ENCODE measurements at regions not wholly inside any gene's neighbourhood (a gene's known extent, or its start where the extent isn't known, plus 50 kb on each side); places are given as distances from the start of the nearest gene placed in this dataset.
"Not testable (repeated sequence)": the region's sequence is repeated elsewhere in the genome, so short reads cannot be mapped to it uniquely, and the experiment has no call there.

- 40% methylated on average over 3 of the region's 3 CpGs for WGBS
- no peak for DNase-seq (ENCODE audit: low spot score)
- no peak overlapping the region for H3K27ac ChIP-seq (ENCODE audit: low read depth in 1 of 2, low read length in 2 of 2)
- H3K27me3 ChIP-seq (ENCODE audit: control insufficient read depth in 4 of 4, insufficient read depth in 4 of 4, low read length in 3 of 4), result peaks cover 0 to under 1% (median 0%) of the 10 kb centered on the region in 4 donors
- H3K4me1 ChIP-seq (ENCODE audit: control insufficient read depth in 4 of 4, insufficient read depth in 4 of 4, low read length in 3 of 4), result no peaks in the 10 kb centered on the region
- TF ChIP-seq FOXA1 (IDR thresholded peaks at IDR 0.05), result no peak
- TF ChIP-seq RAD21 (IDR thresholded peaks at IDR 0.05), result peak; percentile 47 to 61
- H3K4me3 ChIP-seq (ENCODE audit: low read depth in 1 of 3, low read length in 3 of 3), result no peak overlapping the region
- no peaks in the 10 kb centered on the region for H3K9me3 ChIP-seq (ENCODE audit: control insufficient read depth in 4 of 4, low read length in 3 of 4)
- H3K36me3 ChIP-seq (ENCODE audit: control insufficient read depth in 4 of 4, insufficient read depth in 3 of 4, low read depth in 1 of 4, low read length in 3 of 4), result no peaks in the 10 kb centered on the region
- H3K9ac ChIP-seq (ENCODE audit: low read depth in 1 of 2, low read length in 2 of 2), result no peak overlapping the region
Measured at GRCh38 chrX:138847930-138848329, 136.4 kb upstream of the FGF13 start.

GRCh38 chrX:138845786-138846185 lies 134.3 kb upstream of the FGF13 start:
- Histone ChIP-seq H3K36me3 (ENCODE audit: control insufficient read depth in 4 of 4, insufficient read depth in 3 of 4, low read depth in 1 of 4, low read length in 3 of 4) (no peaks in the 10 kb centered on the region), H3K4me3 (ENCODE audit: low read depth in 1 of 3, low read length in 3 of 3) (no peak overlapping the region), H3K27me3 (ENCODE audit: control insufficient read depth in 4 of 4, insufficient read depth in 4 of 4, low read length in 3 of 4) (peaks cover 0 to 5% (median 0%) of the 10 kb centered on the region in 4 donors), H3K27ac (ENCODE audit: low read depth in 1 of 2, low read length in 2 of 2) (no peak overlapping the region), H3K9me3 (ENCODE audit: control insufficient read depth in 4 of 4, low read length in 3 of 4) (no peaks in the 10 kb centered on the region), H3K9ac (ENCODE audit: low read depth in 1 of 2, low read length in 2 of 2) (no peak overlapping the region), H3K4me1 (ENCODE audit: control insufficient read depth in 4 of 4, insufficient read depth in 4 of 4, low read length in 3 of 4) (no peaks in the 10 kb centered on the region)
- WGBS, result 78% methylated on average over 3 of the region's 3 CpGs
- TF ChIP-seq GABPA (IDR thresholded peaks at IDR 0.05 in 1 of 2, conservative IDR thresholded peaks at IDR 0.05 in 1 of 2) (no peak), EGR1 (IDR thresholded peaks at IDR 0.05; ENCODE audit: low read depth in 2 of 2) (no peak), NR2F2 (IDR thresholded peaks at IDR 0.05) (no peak), RAD21 (IDR thresholded peaks at IDR 0.05) (no peak), FOXA2 (IDR thresholded peaks at IDR 0.05) (no peak), CTCF (IDR thresholded peaks at IDR 0.05; ENCODE audit: low read depth, low read length, missing input control) (no peak)
- DNase-seq (ENCODE audit: low spot score), result no peak

GRCh38 chrX:138807400-138807799 lies 95.9 kb upstream of the FGF13 start:
- DNase-seq (ENCODE audit: low spot score); H3K4me3 ChIP-seq (ENCODE audit: low read depth in 1 of 3, low read length in 3 of 3); H3K9me3 ChIP-seq (ENCODE audit: control insufficient read depth in 4 of 4, low read length in 3 of 4); H3K4me1 ChIP-seq (ENCODE audit: control insufficient read depth in 4 of 4, insufficient read depth in 4 of 4, low read length in 3 of 4); H3K27ac ChIP-seq (ENCODE audit: low read depth in 1 of 2, low read length in 2 of 2); H3K27me3 ChIP-seq (ENCODE audit: control insufficient read depth in 4 of 4, insufficient read depth in 4 of 4, low read length in 3 of 4); H3K36me3 ChIP-seq (ENCODE audit: control insufficient read depth in 4 of 4, insufficient read depth in 3 of 4, low read depth in 1 of 4, low read length in 3 of 4); H3K9ac ChIP-seq (ENCODE audit: low read depth in 1 of 2, low read length in 2 of 2): not testable (repeated sequence)
- WGBS, result 93% methylated on average over 1 of the region's 1 CpG

DNA sequence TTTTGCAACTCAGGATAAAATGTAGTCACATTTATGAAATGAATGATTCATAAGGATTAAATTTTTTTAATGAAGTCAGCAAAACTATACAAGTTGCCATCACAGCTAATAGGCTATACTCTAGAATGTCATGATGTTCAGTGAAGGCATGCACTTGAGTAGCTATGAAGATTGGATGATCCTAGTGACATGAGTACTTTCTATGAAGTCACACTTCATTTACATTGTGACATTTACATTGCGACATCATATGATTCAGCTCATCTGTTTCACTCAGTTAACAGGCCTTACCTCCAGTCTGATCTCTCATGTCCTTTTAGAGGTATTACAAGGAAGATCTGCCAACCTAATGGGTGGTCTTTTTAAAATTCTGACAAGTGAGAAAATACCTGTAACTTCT lies 82.7 kb upstream of the FGF13 start:
- TF ChIP-seq REST (IDR thresholded peaks at IDR 0.05) (no peak), JUND (IDR thresholded peaks at IDR 0.05) (no peak), HNF4A (conservative IDR thresholded peaks at IDR 0.05) (no peak), YY1 (IDR thresholded peaks at IDR 0.05) (no peak), TAF1 (conservative IDR thresholded peaks at IDR 0.05) (no peak), CTCF (IDR thresholded peaks at IDR 0.05; ENCODE audit: low read depth, low read length, missing input control) (no peak), FOXA1 (IDR thresholded peaks at IDR 0.05) (no peak), ATF3 (IDR thresholded peaks at IDR 0.05) (no peak), HNF4G (IDR thresholded peaks at IDR 0.05) (no peak), GABPA (IDR thresholded peaks at IDR 0.05 in 1 of 2, conservative IDR thresholded peaks at IDR 0.05 in 1 of 2) (no peak), FOXA2 (IDR thresholded peaks at IDR 0.05) (no peak)
- H3K36me3 ChIP-seq (ENCODE audit: control insufficient read depth in 4 of 4, insufficient read depth in 3 of 4, low read depth in 1 of 4, low read length in 3 of 4), result no peaks in the 10 kb centered on the region
- no peaks in the 10 kb centered on the region for H3K27me3 ChIP-seq (ENCODE audit: control insufficient read depth in 4 of 4, insufficient read depth in 4 of 4, low read length in 3 of 4)
- H3K4me1 ChIP-seq (ENCODE audit: control insufficient read depth in 4 of 4, insufficient read depth in 4 of 4, low read length in 3 of 4), result no peaks in the 10 kb centered on the region
- H3K9me3 ChIP-seq (ENCODE audit: control insufficient read depth in 4 of 4, low read length in 3 of 4), result no peaks in the 10 kb centered on the region
- H3K27ac ChIP-seq (ENCODE audit: low read depth in 1 of 2, low read length in 2 of 2), result no peak overlapping the region
- no peak overlapping the region for H3K4me3 ChIP-seq (ENCODE audit: low read depth in 1 of 3, low read length in 3 of 3)
- no peak overlapping the region for H3K9ac ChIP-seq (ENCODE audit: low read depth in 1 of 2, low read length in 2 of 2)
- 97% methylated on average over 1 of the region's 1 CpG for WGBS
- DNase-seq (ENCODE audit: low spot score), result no peak
